Ascending aorta (tissue), 2 donors: ENCODE measurements at regions not wholly inside any gene's neighbourhood (a gene's known extent, or its start where the extent isn't known, plus 50 kb on each side); places are given as distances from the start of the nearest gene placed in this dataset.

Experiments
- DNase-seq, 2 donors: peaks; one replicate each; pipeline ENCODE4 v3.0.0-alpha.2; 2019; ENCODE audit warnings: low spot score in 2 of 2
- H3K27ac ChIP-seq, 2 donors: fragments of 200-600 bp; sonication (generic); one replicate each; pipeline ENCODE4 v1.5.1; 2016 to 2017; ENCODE audit warnings: mild to moderate bottlenecking in 1 of 2
- H3K27me3 ChIP-seq: fragments of 200-600 bp; sonication (generic); one replicate; pipeline ENCODE4 v1.5.1; 2017
- H3K36me3 ChIP-seq, 2 donors: fragments of 200-600 bp; sonication (generic); one replicate each; pipeline ENCODE4 v1.5.1; 2016
- H3K4me1 ChIP-seq, 2 donors: fragments of 200-600 bp; sonication (generic); one replicate each; pipeline ENCODE4 v1.5.1; 2016 to 2017; ENCODE audit warnings: mild to moderate bottlenecking in 1 of 2
- H3K4me3 ChIP-seq, 2 donors: fragments of 200-600 bp; sonication (generic); one replicate each; pipeline ENCODE4 v1.5.1; 2016 to 2017; ENCODE audit warnings: mild to moderate bottlenecking in 1 of 2
- H3K9me3 ChIP-seq, 2 donors: fragments of 200-600 bp; sonication (generic); one replicate each; pipeline ENCODE4 v1.5.1; 2016
- CTCF ChIP-seq, 3 experiments: fragments of 200-600 bp in 2 of 3; fragments of 450-650 bp in 1 of 3; sonication (generic) in 2 of 3; IDR thresholded peaks; one replicate each; pipeline ENCODE4 v1.5.1; 2016 to 2019; ENCODE audit warnings: antibody characterized with exemption in 3 of 3, mild to moderate bottlenecking in 1 of 3, moderate library complexity in 1 of 3
- intact Hi-C: fragments of 100-400 bp; cut with DNase I; formaldehyde crosslinking; loops from one replicate; pipeline ENCODE4 v1.15.1; 2023

DNA sequence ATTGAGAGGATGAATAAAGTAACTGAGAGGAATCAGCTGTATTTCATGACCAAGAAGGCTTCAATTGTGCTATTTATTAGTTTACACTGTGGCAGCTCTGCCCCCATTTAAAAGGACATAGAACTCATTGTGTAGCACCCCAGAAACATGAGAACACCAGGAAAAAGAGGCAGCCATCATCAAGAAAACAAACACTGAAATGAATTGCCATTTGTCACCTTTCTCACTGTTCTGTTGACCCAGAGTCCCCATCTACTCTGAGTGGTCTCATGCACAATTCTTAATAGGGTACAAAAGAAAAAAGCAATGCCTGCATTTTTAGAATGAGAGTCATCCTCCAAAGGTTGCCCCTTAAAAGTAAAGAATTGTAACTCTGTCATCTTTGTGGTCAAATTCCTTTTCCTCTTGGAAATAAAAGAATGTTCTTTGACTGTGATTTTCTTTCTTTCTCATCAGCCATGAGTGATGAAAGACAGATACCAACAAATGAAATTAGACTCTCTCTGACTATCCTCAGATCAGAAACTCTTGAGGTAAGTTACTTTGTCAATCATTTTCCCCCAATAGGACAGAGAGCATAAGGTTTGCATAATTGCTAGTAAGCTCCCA, 1941.9 kb upstream of the PIK3C3 start:
- intact Hi-C loops, result no loop called here
- Histone ChIP-seq H3K36me3 (no peaks in the 10 kb centered on the region), H3K27me3 (no peaks in the 10 kb centered on the region), H3K27ac (no peak overlapping the region), H3K9me3 (no peaks in the 10 kb centered on the region), H3K4me3 (no peak overlapping the region), H3K4me1 (no peaks in the 10 kb centered on the region)
- no peak for DNase-seq
- TF ChIP-seq CTCF (IDR thresholded peaks at IDR 0.05), result no peak

DNA sequence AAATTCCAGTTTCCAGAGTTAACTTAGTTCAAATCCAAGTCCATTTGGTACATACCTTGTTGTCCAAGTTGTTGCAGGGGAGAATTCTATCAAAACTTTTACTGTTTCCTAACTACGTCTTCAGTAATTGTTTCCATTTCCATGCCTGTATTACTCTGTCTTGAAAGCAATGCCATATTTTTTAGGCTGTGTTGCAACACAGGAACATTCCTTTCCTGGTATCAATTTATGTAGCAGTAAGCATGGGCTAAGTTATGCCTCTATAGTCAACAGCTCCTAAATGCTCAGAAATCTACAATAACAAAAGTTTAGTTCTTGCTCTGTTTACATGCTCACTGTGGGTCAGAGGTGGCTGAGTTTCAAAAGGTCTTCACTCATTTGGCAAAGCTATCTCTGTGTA, 1943.8 kb upstream of the PIK3C3 start:
- DNase-seq, result no peak
- no peaks in the 10 kb centered on the region for H3K9me3 ChIP-seq
- H3K36me3 ChIP-seq, result no peaks in the 10 kb centered on the region
- intact Hi-C loops, result no loop called here
- no peak overlapping the region for H3K4me3 ChIP-seq
- H3K27me3 ChIP-seq, result no peaks in the 10 kb centered on the region
- H3K27ac ChIP-seq, result no peak overlapping the region
- H3K4me1 ChIP-seq, result no peaks in the 10 kb centered on the region
- TF ChIP-seq CTCF (IDR thresholded peaks at IDR 0.05), result no peak

DNA sequence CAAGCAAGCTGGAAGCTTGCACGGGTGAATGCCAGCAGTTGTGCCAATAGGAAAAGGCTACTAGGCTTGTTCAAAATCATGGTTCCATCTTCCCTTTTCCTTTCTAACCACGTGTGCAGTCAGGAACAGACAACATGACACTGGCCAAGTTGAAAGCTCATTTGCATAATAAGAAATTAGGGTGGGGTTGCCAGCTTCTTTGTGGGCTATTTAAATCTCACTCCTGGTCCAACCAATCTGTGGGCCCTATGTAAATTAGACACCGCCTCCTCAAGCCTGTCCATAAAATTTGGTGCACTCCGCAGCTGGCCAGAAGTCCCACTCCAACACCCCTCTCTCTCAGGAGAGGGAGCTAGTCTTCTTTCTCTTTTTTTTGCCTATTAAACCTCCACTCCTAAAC, 1948.4 kb upstream of the PIK3C3 start:
- H3K27me3 ChIP-seq, result no peaks in the 10 kb centered on the region
- intact Hi-C loops, result no loop called here
- no peak for TF ChIP-seq CTCF (IDR thresholded peaks at IDR 0.05)
- no peak overlapping the region for H3K4me3 ChIP-seq
- no peaks in the 10 kb centered on the region for H3K36me3 ChIP-seq
- no peaks in the 10 kb centered on the region for H3K9me3 ChIP-seq
- H3K4me1 ChIP-seq, result no peaks in the 10 kb centered on the region
- DNase-seq, result no peak
- no peak overlapping the region for H3K27ac ChIP-seq

GRCh38 chr18:40004246-40004645, 1950.8 kb upstream of the PIK3C3 start:
- Histone ChIP-seq H3K9me3 (no peaks in the 10 kb centered on the region), H3K4me3 (no peak overlapping the region), H3K4me1 (no peaks in the 10 kb centered on the region), H3K27ac (no peak overlapping the region), H3K36me3 (no peaks in the 10 kb centered on the region), H3K27me3 (no peaks in the 10 kb centered on the region)
- intact Hi-C loops, result no loop called here
- no peak for DNase-seq
- no peak for TF ChIP-seq CTCF (IDR thresholded peaks at IDR 0.05)

- no peak for DNase-seq
- no peaks in the 10 kb centered on the region for H3K9me3 ChIP-seq
- no peak for TF ChIP-seq CTCF (IDR thresholded peaks at IDR 0.05)
Observed at GRCh38 chr18:39998317-39998716, 1956.7 kb upstream of the PIK3C3 start.

DNA sequence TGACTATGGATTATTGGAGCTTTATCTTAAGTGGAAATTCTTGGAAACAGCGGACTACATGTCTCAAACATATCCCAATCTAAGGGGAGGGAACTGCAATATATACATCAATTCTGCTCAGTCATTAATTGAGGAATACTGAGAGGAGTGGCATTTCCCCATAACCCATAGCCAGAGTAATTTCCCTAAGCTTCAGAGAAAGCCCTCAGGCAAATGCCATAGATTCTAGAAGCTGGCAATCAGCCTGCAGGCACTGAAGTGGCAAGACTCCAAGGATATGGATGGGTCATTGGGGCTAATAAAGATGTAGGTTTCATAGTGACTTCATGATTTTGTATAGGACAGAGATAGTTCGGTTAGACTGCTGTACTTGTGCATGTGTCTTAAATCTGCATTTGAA, 1960.5 kb upstream of the PIK3C3 start:
- intact Hi-C loops, result no loop called here
- H3K36me3 ChIP-seq, result no peaks in the 10 kb centered on the region
- TF ChIP-seq CTCF (IDR thresholded peaks at IDR 0.05), result no peak
- no peaks in the 10 kb centered on the region for H3K9me3 ChIP-seq
- no peak overlapping the region for H3K27ac ChIP-seq
- H3K4me1 ChIP-seq, result no peaks in the 10 kb centered on the region
- H3K4me3 ChIP-seq, result no peak overlapping the region
- no peak for DNase-seq
- no peaks in the 10 kb centered on the region for H3K27me3 ChIP-seq

More at GRCh38 chr18:39998317-39998716, 1956.7 kb upstream of the PIK3C3 start:
- Histone ChIP-seq H3K4me3 (no peak overlapping the region), H3K27ac (no peak overlapping the region), H3K4me1 (no peaks in the 10 kb centered on the region), H3K36me3 (no peaks in the 10 kb centered on the region), H3K27me3 (no peaks in the 10 kb centered on the region)
- intact Hi-C loops, result no loop called here
